Inferior parietal cortex (tissue), 1 donor: ENCODE measurements at regions not wholly inside any gene's neighbourhood (a gene's known extent, or its start where the extent isn't known, plus 50 kb on each side); places are given as distances from the start of the nearest gene placed in this dataset.

Experiments used
- DNase-seq: peaks from one replicate; pipeline ENCODE4 v3.0.0-alpha.2; 2016; ENCODE audit errors: extremely low spot score

DNA sequence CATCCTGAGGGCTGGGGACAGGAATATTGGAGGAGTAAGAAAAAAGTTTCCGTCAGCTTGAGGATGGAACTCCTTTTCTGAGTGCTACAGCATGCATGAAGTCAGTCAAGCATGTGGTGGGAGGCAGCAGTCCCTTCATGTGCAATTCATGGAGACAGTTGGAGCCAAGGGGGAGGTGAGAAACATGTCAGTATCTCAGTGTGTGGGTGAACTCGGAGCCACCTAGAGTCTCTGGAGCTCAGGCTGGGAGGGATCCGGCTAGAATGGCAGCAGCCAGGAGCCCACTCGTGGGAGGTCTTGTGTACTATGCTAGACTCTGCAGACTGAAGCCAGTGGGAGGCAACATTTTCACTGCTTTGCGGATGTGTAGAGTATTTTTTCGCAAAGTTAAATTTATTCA, 60.3 kb downstream of the AVPR1A start:
- no peak for DNase-seq

DNA sequence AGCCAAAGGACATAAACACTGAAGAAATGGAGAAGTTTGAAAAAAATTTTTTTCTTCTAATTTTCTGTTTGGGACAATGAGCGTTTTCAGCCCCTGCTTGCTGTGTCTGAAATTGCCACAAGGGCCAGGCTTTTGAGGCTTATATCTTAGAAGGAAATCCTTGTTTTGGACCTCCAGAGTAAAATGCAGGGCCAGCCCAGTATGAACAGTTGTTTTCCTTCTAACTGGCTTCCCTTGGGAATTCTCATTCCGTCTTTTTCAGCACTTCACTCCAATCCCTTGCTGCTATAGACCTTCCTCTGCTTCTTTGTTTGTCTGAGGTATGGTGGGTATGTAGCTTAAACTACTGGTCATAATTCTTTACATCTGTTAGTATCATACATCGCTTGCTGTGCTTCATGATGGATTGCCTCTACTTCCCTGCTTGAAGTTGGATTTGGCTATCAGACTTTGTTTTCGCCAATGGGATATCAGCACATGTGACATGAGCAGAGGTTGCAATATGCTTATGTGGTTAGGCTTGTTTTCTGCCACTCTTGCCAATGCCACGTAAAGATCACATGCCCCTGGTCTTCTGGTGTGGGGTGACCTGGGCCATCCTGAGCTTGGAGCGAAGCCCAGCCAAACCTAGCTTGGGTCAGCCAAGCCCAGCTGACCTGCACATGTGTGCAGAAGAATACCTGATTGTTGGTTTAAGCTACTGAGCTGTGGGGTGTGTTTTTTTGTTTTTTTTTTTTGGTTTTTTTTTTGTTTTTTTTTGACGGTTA, 64.7 kb downstream of the AVPR1A start:
- no peak for DNase-seq

DNA sequence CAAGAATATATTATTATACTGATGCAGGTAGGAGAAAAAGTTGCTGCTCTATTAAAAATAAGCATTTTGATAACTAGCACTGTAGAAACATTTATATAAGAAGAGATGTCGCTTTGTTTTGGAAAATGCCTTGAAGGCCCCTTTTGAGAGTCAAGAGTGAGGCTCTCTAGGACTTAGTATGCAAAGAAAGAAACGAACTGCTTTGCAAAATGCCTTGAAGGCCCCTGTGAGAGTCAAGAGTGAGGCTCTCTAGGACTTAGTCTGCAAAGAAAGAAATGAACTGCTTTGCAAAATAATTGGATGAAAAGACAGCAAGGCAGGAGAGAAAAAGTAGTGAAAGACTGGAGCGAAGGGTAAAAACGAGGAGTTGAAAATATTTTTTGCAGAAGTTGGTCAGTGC, 65.9 kb downstream of the AVPR1A start:
- no peak for DNase-seq

DNA sequence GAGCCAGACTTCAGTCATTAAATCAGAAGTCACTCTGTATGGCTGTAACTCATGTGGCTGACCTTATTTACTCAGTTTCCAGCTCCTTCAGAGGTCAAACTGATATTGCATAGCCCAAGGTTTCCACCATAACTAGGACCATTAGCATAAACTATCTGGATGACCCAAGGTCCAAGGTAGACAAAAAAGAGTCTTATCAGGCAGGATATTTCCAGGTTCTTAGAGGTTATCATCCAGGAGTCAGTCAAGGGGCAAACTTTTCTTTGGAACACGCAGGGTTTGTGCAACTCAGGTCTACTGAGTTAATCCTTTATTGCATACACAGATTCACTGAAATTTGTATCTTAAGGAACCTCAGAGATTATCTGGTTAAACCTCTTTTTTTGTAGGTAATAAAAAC, 66.5 kb downstream of the AVPR1A start:
- DNase-seq: no peak

DNA sequence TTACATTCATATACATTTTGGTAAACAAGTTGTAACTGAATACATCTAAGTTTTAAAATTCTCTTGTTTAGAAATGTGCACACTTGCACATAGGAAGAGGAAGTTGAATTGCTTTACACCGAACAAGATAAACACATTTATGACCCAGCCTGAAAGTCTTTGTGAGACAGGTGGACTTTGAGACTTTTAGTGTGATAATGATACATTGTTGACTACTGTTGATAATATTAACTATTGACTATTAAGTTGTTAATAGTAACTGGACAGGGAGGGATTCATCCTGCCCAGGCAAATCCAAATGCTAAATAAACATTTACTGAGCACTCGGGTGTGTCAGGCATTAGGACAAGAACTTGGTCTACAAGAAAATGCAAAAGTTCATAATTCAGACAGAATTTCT, 68.0 kb downstream of the AVPR1A start:
- DNase-seq: no peak

DNA sequence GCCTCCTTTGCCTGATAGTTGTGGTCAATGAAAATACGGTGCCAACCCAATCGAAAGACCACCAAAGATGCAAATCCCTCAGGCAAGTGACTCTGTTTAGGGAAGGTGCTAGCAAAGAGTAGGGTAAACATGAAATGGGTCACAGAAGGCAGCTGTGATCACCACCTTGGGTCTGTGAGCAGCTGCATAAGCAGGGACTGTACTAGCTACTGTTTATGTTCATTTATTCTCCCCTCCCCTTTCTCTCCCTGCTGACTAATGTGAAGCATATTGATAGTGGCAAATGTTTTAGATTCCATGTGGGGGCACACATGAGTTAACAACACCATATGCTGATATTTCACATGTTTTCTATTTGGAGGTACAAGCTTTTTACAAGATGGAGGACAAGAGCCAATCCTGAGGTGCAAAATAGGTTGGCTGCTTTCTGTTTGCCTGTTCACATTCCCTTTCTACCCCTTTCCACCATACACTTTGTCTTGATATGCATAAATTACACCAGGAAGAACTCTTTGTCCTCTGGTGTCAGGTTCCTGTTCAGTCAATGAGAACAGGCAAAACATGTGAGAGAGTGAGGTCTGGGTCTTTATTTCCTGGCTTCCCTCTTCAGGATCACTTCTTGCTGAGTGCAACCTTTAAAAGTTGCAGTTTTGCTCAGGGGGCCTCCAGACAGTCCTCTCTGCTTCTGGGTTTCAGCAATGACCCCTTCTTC, 71.1 kb downstream of the AVPR1A start:
- DNase-seq: no peak

DNA sequence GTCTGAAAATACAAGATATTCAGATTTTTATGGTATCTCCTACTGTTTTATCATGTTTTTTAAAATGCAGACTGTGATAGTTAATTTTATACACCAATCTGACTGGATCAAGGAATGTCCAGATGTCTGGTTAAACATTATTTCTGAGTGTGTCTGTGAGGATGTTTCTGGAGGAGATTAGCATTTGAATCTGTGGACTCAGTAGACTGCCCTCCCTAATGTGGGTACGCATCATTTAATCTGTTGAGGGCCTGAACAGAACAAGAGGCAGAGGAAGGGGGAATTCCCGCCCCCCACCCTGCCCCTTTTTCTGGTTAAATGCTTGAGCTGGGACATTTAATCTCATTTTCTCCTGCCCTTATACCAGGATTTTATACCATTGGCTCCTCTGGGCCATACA, 72.1 kb downstream of the AVPR1A start:
- DNase-seq: no peak

DNA sequence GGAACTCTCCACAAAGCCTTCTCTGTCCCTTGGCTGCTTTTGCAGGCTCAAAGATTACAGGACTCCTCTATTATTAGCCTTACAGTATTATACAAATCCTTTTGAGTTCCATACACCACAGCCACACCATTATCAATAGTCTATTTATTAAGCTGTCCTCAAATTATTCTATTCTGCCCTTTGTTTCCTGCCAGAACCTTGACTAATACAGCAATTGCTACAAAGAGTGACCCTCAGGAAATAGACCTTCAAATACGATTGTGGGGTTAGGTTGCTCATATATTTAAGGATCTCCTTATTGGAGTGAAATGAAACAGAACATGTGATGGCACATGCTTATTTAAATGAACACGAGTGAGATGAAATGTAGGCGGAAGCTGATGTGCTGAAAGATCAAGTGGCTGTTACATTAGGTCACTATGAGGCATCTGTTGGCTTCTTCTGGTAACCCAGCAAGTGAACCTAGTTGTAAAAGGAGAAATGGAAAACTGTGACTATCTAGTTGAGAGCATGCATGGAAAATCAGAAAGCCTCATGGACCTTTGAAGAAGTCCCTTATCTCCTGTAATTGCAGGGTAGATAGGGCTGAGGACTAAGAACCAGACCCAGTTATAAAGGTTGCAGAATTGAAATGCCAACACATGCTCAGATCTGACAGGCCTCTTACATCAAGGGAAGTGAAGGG, 75.5 kb downstream of the AVPR1A start:
- DNase-seq: no peak

DNA sequence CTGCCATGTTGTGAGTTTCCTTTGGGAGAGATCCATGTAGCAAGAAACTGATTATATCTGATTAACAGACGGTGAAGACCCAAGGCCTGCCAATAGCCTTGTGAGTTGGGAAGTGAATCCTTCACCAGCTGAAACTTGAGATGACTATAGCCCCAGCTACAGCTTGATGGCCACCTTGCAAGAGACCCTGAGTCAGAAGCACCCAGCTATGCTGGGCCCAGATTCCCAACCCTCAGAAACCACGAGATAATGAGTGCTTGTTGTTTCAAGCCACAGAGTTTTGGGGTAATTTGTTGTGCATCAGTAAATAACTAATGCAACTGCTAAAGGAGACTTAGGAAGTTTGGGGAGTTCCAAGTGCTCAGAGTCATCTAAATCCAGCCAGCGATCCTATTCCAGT, 80.3 kb downstream of the AVPR1A start:
- no peak for DNase-seq

DNA sequence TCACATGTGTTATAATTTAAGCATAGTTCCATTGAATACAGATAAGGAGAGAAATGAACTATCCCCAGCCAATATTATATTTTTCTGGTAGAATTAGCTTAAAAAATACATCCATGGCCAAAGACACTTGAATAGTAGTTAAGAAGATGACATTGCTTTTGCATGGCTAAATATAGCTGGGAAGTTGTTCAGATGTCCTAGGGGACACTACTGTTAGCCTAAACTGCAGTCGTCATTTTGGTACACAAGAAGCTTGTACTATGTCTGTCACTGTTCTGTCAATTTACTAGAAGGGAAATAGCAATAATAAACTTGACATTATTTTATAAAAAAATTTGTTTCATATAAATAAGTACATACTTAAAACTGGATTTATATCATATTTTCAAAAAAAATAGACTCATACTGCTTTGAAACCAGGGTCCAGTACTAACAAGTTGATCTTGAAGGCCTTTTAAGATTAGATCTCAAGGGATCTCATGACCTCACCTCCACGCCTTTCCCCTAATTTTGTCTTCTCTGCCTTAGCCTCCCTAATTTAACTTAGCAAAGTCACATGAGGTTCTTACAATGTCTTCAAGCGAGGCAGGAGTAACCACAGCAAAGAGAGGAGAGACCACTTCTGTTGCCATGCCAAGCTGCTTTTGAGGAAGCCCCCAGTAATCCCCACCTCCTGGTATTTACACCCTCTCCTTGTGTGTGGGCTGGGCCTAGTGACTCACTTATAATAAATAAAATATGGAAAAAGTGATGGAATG, 81.0 kb downstream of the AVPR1A start:
- no peak for DNase-seq

DNA sequence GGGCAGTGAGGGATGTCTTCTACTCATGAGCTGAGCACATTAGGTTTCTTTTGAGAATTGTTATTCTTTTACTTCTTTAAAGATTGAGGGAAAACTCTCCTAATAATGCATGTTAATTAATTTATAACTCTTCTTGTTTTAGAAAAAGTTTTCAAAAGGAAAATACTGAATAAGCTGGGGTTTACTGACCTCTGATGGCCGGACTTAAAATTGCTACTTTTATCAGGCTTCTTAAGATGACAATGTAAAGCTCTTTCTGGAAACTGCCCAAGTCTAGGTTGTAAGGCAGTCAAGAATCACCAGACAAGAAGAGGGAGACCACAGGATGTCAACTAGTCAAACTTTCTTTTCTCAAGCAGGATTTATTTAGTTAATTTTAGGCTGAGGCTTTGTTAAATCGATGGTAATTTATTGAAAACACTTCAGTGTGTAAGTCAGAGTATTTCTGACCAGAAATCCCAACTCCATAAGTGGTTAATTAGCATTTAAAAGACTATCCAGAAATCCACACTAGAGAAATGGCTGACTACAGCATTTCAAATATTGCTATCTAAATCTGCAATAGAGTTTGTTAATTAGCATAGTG, 82.1 kb downstream of the AVPR1A start:
- DNase-seq: peak; percentile 70

DNA sequence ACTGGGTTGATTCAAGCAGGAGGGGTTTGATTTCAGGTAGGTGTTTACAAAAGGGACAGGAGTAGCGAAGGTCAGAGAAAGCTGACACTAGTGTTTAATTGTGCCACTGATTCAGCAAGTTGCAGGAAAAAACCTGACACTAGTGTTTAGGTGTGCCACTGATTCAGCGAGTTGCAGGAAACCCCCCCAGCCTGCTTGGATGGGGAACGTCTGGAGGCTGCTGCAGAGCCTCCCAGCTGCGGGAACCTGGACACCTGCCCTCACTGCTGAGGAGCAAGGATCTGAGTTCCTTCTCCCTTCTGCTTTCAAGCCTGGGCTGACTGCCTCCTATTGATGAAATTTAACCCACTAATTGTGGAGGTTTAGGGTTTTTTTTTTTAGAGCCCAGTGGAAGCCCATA, 84.2 kb downstream of the AVPR1A start:
- no peak for DNase-seq

DNA sequence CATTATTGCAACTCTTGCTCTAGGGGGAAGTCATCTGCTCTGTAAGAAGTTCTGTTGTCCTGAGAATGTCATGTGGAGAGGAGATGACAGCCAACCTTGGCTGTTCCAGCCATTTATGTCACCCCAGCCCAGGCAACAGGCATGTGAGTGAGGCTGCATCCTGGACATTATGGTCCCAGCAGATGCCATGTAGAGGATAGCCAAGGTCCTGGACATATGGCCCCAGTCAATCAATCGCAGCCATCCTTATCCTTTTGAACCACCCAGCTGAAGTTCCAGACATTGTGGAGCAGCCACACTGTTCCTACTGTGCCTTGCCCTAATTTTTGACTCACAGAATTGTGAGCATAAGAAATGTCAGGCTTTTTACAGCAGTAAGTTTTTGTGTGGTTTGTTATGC, 84.9 kb downstream of the AVPR1A start:
- no peak for DNase-seq

DNA sequence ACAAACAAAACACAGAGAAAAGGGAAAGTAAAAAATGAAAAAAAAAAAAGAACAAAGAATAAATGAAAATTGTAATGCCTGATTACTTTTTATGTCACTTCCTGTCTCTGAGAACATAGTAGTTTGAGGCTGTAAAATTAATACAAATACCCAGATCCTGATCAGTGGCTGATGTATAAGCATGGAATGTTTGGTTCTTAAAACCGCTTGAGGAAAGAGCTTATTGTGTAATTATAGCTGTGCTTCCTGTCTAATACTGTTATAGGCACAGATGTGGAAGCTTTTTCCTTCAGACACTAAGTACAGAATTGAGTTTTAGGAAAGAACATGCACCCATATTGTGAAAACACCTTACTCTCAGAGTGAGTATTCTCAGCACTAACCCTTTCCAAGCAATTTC, 86.9 kb downstream of the AVPR1A start:
- DNase-seq: no peak

DNA sequence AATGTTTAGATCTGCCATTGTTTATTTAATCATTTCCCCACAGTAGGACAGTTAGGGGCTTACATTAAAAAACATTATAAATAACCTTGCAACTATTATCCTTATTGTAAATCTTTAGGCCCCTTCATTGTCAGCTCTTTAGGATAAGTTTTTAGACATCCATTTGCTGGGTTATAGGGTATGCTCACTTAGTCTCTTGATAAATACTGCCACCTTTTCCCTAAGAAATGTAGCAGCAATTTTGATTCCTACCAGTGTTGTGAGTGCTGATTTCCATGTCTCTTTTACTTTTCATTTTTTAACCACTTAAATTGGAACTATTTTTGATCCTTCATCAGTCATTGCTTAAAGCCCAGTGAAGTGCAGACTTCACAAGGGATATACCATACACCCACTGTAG, 94.4 kb downstream of the AVPR1A start:
- DNase-seq: no peak

DNA sequence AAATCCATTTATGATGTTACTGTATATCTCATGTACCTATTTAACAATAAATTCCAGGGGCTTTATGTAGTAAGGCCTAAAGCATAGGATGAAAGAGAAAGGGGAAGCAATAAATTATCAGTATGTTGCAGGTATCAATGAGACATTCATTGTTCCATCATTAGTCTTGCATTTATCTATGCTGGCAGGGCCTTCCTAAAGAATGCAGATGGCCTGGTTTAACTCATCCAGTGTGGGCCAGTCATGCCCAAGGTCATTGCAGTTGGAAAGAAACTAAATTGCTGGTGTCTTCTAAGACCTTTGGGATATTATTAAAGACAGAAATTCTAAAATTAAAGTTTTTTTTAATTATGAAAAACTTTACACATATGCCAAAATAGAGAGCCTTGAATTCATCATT, 98.3 kb downstream of the AVPR1A start:
- no peak for DNase-seq

DNA sequence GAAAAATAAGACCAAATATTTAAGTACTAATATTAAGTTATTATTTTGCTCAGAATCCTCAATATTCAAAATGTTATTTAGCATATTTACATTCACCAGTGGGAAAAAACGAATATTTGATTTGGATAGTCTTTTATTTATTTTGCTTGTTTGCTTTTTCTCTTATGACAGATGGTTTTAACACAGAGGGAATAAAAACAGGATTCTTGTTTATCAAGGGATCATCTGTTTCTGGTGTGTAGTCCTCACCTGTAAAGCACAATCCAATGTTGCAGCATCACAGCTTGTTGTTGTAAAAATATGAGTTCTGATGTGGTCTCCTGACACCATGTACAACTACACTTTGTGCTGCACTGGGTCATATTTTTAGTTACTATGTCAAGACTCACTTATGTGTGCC, 103.9 kb downstream of the AVPR1A start:
- DNase-seq: no peak

DNA sequence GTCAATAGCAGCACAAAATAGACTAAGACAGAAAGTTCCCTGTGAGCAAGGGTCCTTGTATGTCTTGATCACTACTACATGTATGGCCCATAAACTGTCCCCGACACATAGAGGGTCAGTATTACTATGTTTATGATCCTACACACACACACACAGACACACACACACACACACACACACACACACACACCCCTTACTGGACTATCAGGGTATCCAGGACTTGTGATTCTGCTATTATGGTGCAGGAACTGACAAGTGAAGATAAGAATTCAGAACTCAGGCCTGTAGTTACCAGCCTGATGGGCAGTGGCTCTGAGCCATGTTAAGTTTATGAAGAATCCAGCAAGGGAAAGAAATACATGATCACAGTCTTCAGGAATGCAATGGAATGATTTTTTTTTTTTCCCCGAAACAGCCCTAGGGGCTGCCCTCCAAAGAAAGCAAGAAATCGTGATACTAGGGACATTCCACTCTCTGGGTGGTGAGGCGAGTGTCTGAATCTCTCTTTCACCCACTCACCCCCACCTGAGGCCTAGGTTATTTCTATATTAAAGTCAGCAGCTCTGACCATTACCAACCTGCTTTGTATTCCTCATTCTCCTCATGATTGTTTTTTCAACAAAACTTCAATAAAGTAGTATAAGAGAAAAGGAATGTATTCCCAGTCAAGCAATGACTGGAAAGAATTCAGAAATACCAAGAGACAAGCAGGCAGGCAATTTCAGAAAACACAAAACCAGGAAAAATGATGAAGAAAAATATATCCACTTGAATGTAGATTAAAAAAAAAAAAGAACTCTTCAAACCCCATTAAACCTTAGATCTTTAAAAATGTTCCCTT, 105.8 kb downstream of the AVPR1A start:
- DNase-seq: no peak

DNA sequence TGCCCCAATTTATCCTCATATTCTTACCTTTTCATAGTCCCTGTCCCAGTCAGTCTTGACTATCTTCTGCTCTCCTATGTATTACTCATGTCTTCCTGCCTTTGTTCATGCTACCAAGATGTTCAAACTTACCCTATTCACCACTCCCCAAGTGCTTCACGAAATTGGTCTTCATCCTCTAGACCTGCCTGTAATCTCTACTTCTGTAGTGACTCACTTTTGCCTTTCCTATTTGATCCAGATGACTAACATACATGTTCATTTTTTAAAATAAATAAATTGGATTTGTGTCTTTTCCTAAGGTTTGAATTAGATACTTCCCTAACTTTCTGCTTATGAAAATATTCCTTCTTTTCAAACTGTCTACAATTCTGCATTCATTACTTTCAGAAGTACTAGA, 107.7 kb upstream of the PPM1H start:
- no peak for DNase-seq

DNA sequence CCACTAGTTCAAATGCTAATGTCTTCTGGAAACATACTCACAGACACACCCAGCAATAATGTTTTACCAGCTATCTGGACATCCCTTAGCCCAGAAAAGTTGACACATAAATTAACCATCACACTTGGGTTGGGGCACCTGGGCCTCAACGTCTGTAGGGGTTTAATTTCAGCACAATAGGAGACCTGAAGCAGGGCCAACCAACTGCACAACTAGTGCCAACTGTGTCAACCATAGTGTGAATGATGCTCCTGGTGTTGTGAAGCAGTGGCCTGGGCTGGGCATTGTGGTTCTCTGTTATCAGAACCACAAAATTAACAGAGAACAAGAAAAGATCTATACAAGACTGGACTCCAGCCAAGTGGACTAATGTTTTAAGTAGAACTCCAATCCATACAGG, 106.7 kb upstream of the PPM1H start:
- no peak for DNase-seq
